Fibroblast of the aortic adventitia (primary cell): ENCODE measurements at regions not wholly inside any gene's neighbourhood (a gene's known extent, or its start where the extent isn't known, plus 50 kb on each side); places are given as distances from the start of the nearest gene placed in this dataset.

Source experiments
- DNase-seq: peaks from one replicate; pipeline ENCODE4 v3.0.0-alpha.2; 2010; ENCODE audit warnings: low read depth
- H3K4me3 ChIP-seq: 2 replicates; pipeline ENCODE4 v1.5.1; 2011; ENCODE audit warnings: low read depth, mild to moderate bottlenecking, control low read depth, low read length, moderate library complexity
- CTCF ChIP-seq: IDR thresholded peaks from 2 replicates; pipeline ENCODE4 v1.5.1; 2011; ENCODE audit warnings: mild to moderate bottlenecking, low read length, control low read depth, inconsistent platforms; ENCODE audit not compliant: insufficient read depth

GRCh38 chr6:137291441-137291840 lies 72.3 kb upstream of the IFNGR1 start:
- H3K4me3 ChIP-seq = no peak overlapping the region
- no peak for TF ChIP-seq CTCF
- DNase-seq = peak; percentile 36

DNA sequence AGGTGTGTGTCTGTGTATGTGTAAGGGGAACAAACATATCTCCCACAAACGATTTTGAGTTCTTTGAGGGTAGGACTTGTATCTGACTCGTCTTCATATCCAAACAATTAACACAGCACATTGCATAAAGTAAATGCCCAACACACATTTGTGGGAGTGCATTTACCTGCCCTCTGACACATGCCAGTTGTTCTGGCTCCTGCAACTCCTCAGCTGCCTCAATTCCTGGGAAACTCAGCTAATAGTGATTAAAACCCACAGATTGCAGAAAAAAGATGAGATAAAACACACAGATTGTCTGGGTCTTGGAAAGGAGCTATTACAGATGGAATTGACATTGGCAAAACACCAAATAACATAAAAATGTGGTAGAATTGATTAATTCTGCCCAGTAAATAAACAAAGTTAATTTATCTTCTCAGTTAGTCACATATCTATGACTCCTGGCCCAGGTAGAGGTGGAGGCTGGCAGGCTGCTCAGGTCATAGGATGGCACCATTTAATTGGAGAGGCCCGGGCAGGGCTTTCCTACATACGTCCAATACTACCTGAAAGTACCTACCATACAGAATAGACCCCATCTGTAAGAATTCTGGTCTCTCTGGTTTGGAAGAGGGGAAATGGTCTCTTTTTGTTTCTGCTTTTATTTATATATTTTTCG lies 71.5 kb upstream of the IFNGR1 start:
- no peak for DNase-seq
- H3K4me3 ChIP-seq = no peak overlapping the region
- TF ChIP-seq CTCF = no peak

DNA sequence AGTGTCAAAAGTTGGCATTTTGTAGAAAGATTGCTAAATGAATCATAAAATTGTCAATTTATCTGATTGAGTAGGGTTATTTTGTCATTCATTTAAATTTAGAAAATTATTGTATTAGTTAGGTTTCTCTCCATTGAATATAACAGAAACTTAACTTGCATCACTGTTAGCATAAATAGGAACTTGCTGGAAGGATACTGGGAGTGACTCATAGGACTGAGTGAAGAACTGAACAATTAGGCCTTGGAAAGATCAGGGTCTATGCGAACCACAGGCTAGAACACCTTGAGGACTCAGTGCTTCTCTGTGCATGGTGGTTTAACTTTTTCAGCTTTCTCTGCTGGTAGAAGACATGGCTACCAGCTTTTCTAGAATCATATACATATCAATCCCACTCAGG lies 67.7 kb upstream of the IFNGR1 start:
- TF ChIP-seq CTCF = no peak
- DNase-seq = no peak
- no peak overlapping the region for H3K4me3 ChIP-seq

DNA sequence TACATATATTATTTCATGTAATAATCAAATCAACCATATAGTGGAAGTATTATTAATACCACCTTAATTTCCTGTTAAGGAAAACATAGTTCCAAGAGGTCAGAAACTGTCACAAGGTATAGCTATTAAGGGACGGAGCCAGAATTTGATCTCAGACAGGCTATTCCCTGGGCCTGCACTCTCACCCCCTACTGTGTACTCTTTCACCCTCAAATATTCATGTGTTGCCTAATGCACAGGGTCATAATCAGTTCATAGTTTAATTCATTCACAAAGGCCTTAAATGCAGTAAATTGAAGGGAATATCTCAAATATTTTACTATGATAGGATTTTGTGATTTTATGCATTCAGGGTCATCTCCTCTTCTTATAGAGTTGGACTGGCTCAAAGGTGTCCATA lies 67.2 kb upstream of the IFNGR1 start:
- no peak for TF ChIP-seq CTCF
- DNase-seq = no peak
- H3K4me3 ChIP-seq = no peak overlapping the region

DNA sequence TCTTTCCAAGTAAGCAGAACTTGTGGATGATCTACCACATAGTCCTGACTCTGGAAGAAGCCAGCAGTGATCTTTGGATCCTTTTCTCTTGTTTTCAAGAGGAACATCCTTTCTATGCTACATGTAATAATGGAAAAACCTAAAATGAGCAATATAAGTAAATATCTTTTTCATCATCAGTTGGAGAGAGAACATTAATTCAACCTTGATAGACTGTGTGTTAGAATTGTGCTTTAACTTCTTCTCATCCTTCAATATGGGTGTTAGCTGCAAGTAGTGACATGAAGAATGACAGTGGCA lies 65.6 kb upstream of the IFNGR1 start:
- no peak for TF ChIP-seq CTCF
- H3K4me3 ChIP-seq = no peak overlapping the region
- no peak for DNase-seq

DNA sequence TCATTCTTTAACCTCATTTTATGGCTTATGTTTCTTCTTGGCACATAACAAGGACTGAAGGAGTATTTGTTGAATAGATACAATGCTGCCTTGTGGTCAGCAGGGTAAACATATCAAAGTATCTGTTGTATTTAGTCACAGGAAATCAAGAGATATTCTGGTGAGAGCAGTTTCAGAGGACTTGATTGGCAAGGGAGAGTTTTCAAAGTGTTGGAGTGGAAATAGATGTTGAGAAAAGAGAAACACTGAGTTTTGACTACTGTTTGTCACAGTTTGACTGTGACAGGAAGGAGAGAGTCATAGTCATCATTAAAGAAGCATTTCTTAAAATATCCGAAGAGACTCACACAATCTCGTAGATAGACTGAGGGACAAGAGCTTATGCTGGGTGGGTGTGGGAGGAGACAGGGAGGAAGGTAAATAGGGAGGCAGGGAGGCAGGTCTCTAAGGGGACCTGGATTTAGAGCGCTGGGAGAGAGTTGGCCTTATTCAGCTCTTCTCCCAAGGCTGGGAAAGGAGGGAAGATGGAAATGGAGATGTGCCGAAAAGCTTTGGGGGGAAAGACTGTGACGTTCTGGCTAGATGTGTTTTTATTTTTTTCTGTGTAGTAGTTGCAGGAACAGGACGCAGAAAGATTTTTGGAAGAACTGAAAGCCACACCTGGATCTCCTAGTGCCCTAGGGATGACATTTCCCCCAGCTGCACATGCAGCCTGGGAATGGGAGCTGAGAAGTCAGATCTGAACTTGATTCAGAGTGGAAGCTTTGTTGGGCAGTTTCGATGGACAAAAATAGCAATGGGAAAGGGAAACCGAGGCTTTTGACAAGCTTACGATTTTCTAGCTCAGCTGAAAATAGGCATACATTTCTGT lies 65.0 kb upstream of the IFNGR1 start:
- H3K4me3 ChIP-seq = no peak overlapping the region
- DNase-seq = no peak
- no peak for TF ChIP-seq CTCF
